CD14-positive monocyte (primary cell): ENCODE measurements at regions not wholly inside any gene's neighbourhood (a gene's known extent, or its start where the extent isn't known, plus 50 kb on each side); places are given as distances from the start of the nearest gene placed in this dataset.

Source experiments
- DNase-seq, 3 donors: peaks; one replicate each; pipeline ENCODE4 v3.0.0-alpha.2; 2011 to 2022
- H2AFZ ChIP-seq: 2 replicates; pipeline ENCODE4 v1.6.0; 2012; ENCODE audit warnings: mild to moderate bottlenecking, low read depth, low read length, inconsistent platforms; ENCODE audit not compliant: insufficient read depth, poor library complexity, severe bottlenecking
- H3K27ac ChIP-seq, 2 donors: 1 replicate in 1 of 2; 2 replicates in 1 of 2; pipeline ENCODE4 v1.5.1; 2012 to 2013; ENCODE audit warnings: low read length in 2 of 2, control low read depth in 1 of 2, inconsistent platforms in 1 of 2, low read depth in 1 of 2, mild to moderate bottlenecking in 1 of 2
- H3K27me3 ChIP-seq, 2 donors: one replicate each; pipeline versions ENCODE4 v1.6.0 to v1.6.1; 2011 to 2013; ENCODE audit warnings: low read length in 2 of 2; ENCODE audit not compliant: control insufficient read depth in 2 of 2, insufficient read depth in 2 of 2
- H3K36me3 ChIP-seq, 2 donors: replicated peaks in 1 of 2; 1 replicate in 1 of 2; 2 replicates in 1 of 2; pipeline versions ENCODE4 v1.5.1 to v1.6.1; 2012 to 2013; ENCODE audit warnings: low read length in 2 of 2, control low read depth in 1 of 2, inconsistent platforms in 1 of 2, mild to moderate bottlenecking in 1 of 2; ENCODE audit not compliant: insufficient read depth in 2 of 2, control insufficient read depth in 1 of 2
- H3K4me1 ChIP-seq, 2 donors: 1 replicate in 1 of 2; 2 replicates in 1 of 2; pipeline versions ENCODE4 v1.5.1 to v1.6.1; 2012 to 2013; ENCODE audit warnings: low read length in 2 of 2, control low read depth in 1 of 2, inconsistent platforms in 1 of 2, mild to moderate bottlenecking in 1 of 2, moderate library complexity in 1 of 2; ENCODE audit not compliant: insufficient read depth in 2 of 2, control insufficient read depth in 1 of 2
- H3K4me2 ChIP-seq: replicated peaks from 2 replicates; pipeline ENCODE3; 2012; ENCODE audit warnings: low read length, moderate library complexity, mild to moderate bottlenecking; ENCODE audit not compliant: poor library complexity, severe bottlenecking; ENCODE audit errors: extremely low read depth
- H3K4me3 ChIP-seq, 3 experiments: fragments of 200-600 bp in 1 of 3; sonication (generic) in 1 of 3; replicated peaks in 1 of 3; 1 replicate in 2 of 3; 2 replicates in 1 of 3; pipeline ENCODE4 v1.5.1; 2011 to 2013; ENCODE audit warnings: low read length in 3 of 3, mild to moderate bottlenecking in 3 of 3, control low read depth in 2 of 3, low read depth in 2 of 3, inconsistent platforms in 1 of 3, moderate library complexity in 1 of 3
- H3K79me2 ChIP-seq: 2 replicates; pipeline ENCODE4 v1.6.0; 2012; ENCODE audit warnings: mild to moderate bottlenecking, control low read depth, inconsistent platforms, low read length, moderate library complexity; ENCODE audit not compliant: insufficient read depth
- H3K9ac ChIP-seq: 2 replicates; pipeline ENCODE4 v1.6.0; 2017; ENCODE audit warnings: low read length, mild to moderate bottlenecking; ENCODE audit not compliant: insufficient read depth, poor library complexity, severe bottlenecking
- H3K9me3 ChIP-seq, 2 donors: replicated peaks in 1 of 2; 1 replicate in 1 of 2; 2 replicates in 1 of 2; pipeline versions ENCODE4 v1.5.1 to v1.6.1; 2012 to 2013; ENCODE audit warnings: low read length in 2 of 2, control low read depth in 1 of 2; ENCODE audit not compliant: control insufficient read depth in 1 of 2, insufficient read depth in 1 of 2
- H4K20me1 ChIP-seq: 2 replicates; pipeline ENCODE4 v1.6.0; 2012; ENCODE audit warnings: mild to moderate bottlenecking, low read length, control low read depth, moderate library complexity; ENCODE audit not compliant: insufficient read depth
- H3K27ac Mint-ChIP-seq, 7 donors: one replicate each; pipeline ENCODE4 v1.8.0; 2020; ENCODE audit warnings: mild to moderate bottlenecking in 7 of 7, mixed read lengths in 7 of 7, moderate library complexity in 6 of 7, inconsistent platforms in 2 of 7
- H3K27me3 Mint-ChIP-seq, 3 donors: one replicate each; pipeline ENCODE4 v1.8.0; 2021 to 2022; ENCODE audit warnings: low read depth in 3 of 3, mild to moderate bottlenecking in 3 of 3, mixed read lengths in 3 of 3, moderate library complexity in 3 of 3, inconsistent platforms in 1 of 3
- H3K36me3 Mint-ChIP-seq, 2 donors: one replicate each; pipeline ENCODE4 v1.8.0; 2020; ENCODE audit warnings: mixed read lengths in 2 of 2, inconsistent platforms in 1 of 2, mild to moderate bottlenecking in 1 of 2
- H3K4me1 Mint-ChIP-seq: one replicate; pipeline ENCODE4 v1.8.0; 2020; ENCODE audit warnings: mild to moderate bottlenecking, mixed read lengths
- H3K4me3 Mint-ChIP-seq, 2 donors: one replicate each; pipeline ENCODE4 v1.8.0; 2020; ENCODE audit warnings: mild to moderate bottlenecking in 2 of 2, mixed read lengths in 2 of 2, moderate library complexity in 1 of 2
- H3K9me3 Mint-ChIP-seq, 7 donors: one replicate each; pipeline ENCODE4 v1.8.0; 2020 to 2022; ENCODE audit warnings: mixed read lengths in 7 of 7, mild to moderate bottlenecking in 6 of 7, moderate library complexity in 6 of 7, inconsistent platforms in 2 of 7
- WGBS: methylation state at CpG from one replicate; pipeline ENCODE4 v1.1.5; 2013; ENCODE audit warnings: missing lambda C conversion rate; ENCODE audit not compliant: insufficient coverage; 5-methylcytosine and 5-hydroxymethylcytosine counted together
- intact Hi-C, 2 donors: fragments of 100-400 bp; cut with micrococcal nuclease; formaldehyde crosslinking; loops; one replicate each; pipeline versions ENCODE4 v1.15.0 to v1.15.1; 2023
- TF ChIP-seq, protein P1 (sequence below): fragments of 200-600 bp; IDR thresholded peaks from one replicate; pipeline ENCODE4 v1.8.0; 2022; ENCODE audit warnings: antibody characterized with exemption, mild to moderate bottlenecking

DNA sequence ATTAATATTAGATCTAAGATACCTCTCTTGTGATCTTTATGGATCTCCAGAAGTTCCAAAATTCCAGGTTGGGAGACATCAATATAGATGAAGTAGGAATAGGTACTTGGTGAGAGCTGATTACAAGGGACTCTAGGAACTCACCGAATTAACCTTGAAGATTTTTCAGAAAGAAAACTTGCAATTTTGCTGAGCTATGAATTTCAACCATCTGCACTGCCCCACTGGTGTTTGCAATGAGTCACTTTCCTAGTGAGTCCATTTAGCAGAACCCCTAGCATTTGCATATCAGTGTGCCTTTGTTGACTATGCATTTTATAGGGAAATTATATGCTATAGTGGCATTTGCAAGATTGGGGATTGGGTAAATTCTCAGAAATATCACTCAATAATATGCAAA lies 122.0 kb downstream of the CTNND1 start:
- no peaks in the 10 kb centered on the region for H3K9me3 ChIP-seq
- no peaks in the 10 kb centered on the region for H3K79me2 ChIP-seq
- no peaks in the 10 kb centered on the region for H3K27me3 ChIP-seq
- Mint-ChIP-seq H3K36me3 (no peaks in the 10 kb centered on the region), H3K4me1 (peaks cover 8% of the 10 kb centered on the region), H3K27ac (no peak overlapping the region), H3K4me3 (no peak overlapping the region), H3K27me3 (peaks cover 0 to 6% (median 1%) of the 10 kb centered on the region in 3 donors), H3K9me3 (peaks cover 0 to 3% (median 0%) of the 10 kb centered on the region in 7 donors)
- H3K9ac ChIP-seq: no peak overlapping the region
- no peaks in the 10 kb centered on the region for H4K20me1 ChIP-seq
- no peak overlapping the region for H3K27ac ChIP-seq
- 80% methylated on average over 1 of the region's 1 CpG for WGBS
- TF ChIP-seq, protein P1, sequence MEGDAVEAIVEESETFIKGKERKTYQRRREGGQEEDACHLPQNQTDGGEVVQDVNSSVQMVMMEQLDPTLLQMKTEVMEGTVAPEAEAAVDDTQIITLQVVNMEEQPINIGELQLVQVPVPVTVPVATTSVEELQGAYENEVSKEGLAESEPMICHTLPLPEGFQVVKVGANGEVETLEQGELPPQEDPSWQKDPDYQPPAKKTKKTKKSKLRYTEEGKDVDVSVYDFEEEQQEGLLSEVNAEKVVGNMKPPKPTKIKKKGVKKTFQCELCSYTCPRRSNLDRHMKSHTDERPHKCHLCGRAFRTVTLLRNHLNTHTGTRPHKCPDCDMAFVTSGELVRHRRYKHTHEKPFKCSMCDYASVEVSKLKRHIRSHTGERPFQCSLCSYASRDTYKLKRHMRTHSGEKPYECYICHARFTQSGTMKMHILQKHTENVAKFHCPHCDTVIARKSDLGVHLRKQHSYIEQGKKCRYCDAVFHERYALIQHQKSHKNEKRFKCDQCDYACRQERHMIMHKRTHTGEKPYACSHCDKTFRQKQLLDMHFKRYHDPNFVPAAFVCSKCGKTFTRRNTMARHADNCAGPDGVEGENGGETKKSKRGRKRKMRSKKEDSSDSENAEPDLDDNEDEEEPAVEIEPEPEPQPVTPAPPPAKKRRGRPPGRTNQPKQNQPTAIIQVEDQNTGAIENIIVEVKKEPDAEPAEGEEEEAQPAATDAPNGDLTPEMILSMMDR: no peak
- no peak for DNase-seq
- H3K4me2 ChIP-seq: no peak overlapping the region
- H3K4me1 ChIP-seq: no peaks in the 10 kb centered on the region
- no peak overlapping the region for H2AFZ ChIP-seq
- no peaks in the 10 kb centered on the region for H3K36me3 ChIP-seq
- intact Hi-C loops: no loop called here
- H3K4me3 ChIP-seq: no peak overlapping the region

DNA sequence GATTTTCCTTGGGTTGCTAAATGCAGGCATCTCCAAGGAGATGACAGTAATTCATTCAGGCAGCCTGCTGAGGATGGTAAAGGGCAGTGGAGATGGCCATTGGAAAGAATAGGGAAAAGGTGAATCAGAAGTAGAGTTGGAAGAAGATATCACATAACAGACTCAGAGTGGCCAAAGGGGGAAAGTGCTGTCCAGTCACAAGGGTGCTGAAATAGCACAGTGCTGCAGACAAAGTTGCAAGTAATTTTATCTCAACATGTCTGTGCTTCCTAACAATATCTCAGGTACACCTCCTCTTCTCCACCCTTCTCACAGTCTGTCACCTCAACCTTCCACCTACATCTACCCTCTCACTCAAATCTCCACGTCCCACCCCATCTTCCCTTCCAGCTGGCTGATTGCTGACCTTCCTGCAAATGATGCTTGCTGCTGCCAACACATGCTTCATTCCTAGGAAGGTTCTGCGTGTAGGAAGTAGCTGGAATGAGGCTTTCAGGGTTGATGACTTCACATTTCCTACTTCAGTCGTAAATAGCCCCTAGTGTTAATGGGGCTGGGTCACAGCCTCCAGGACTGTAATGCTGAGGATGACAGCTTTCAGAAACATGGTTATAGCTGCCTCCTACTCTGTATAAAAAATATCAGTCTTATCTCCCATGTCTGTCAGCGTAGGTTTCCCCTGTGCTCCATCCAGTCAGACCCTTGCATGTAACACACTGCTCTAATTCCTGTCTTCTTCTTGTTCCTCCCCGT lies 123.9 kb downstream of the CTNND1 start:
- Histone ChIP-seq H3K4me2 (no peak overlapping the region), H3K4me3 (no peak overlapping the region), H2AFZ (no peak overlapping the region), H3K4me1 (no peaks in the 10 kb centered on the region), H3K27me3 (no peaks in the 10 kb centered on the region), H3K9me3 (no peaks in the 10 kb centered on the region), H3K79me2 (no peaks in the 10 kb centered on the region), H3K27ac (no peak overlapping the region), H3K9ac (no peak overlapping the region), H3K36me3 (no peaks in the 10 kb centered on the region), H4K20me1 (no peaks in the 10 kb centered on the region)
- Mint-ChIP-seq H3K9me3 (peaks cover 0 to 3% (median 0%) of the 10 kb centered on the region in 7 donors), H3K27ac (peak overlapping the region in 1 of 7 donors; percentile 67), H3K4me3 (no peak overlapping the region), H3K36me3 (no peaks in the 10 kb centered on the region), H3K27me3 (peaks cover 0 to 6% (median 1%) of the 10 kb centered on the region in 3 donors), H3K4me1 (peaks cover 4% of the 10 kb centered on the region)
- WGBS: 94% methylated on average over 2 of the region's 5 CpGs
- TF ChIP-seq, protein P1: no peak
- no peak for DNase-seq
- intact Hi-C loops: no loop called here
